ENCODE measurements at regions not wholly inside any gene's neighbourhood (a gene's known extent, or its start where the extent isn't known, plus 50 kb on each side); places are given as distances from the start of the nearest gene placed in this dataset.

- TF ChIP-seq YY1 (IDR thresholded peaks at IDR 0.05; ENCODE audit: insufficient read depth, insufficient read length) (no peak), SUZ12 (IDR thresholded peaks at IDR 0.05; ENCODE audit: extremely low read depth, insufficient read depth, insufficient read length) (no peak), ZNF274 (IDR thresholded peaks at IDR 0.05; ENCODE audit: low read depth, low read length) (no peak)
These were observed 216.0 kb upstream of the TAPT1 start for GRCh38 chr4:16442296-16442695.
